NCI-H1092 treated with DMSO at 0.1 percent for 48 hours (cell line): ENCODE measurements at regions not wholly inside any gene's neighbourhood (a gene's known extent, or its start where the extent isn't known, plus 50 kb on each side); places are given as distances from the start of the nearest gene placed in this dataset.

ENCODE experiments used
- DNase-seq: peaks from one replicate; lab custom pipeline; 2025; lab: John Stamatoyannopoulos, UW

- no peak for DNase-seq
Observed at GRCh38 chr1:70891051-70891843, 156.4 kb downstream of the PTGER3 start.

GRCh38 chr1:70892140-70892539, 155.5 kb downstream of the PTGER3 start:
- DNase-seq: no peak

GRCh38 chr1:70892930-70893329, 154.7 kb downstream of the PTGER3 start:
- no peak for DNase-seq

GRCh38 chr1:70893381-70893780, 154.2 kb downstream of the PTGER3 start:
- DNase-seq: no peak

GRCh38 chr1:70895531-70895930, 152.1 kb downstream of the PTGER3 start:
- no peak for DNase-seq

GRCh38 chr1:70896224-70896623, 151.4 kb downstream of the PTGER3 start:
- no peak for DNase-seq

GRCh38 chr1:70897273-70897672, 150.3 kb downstream of the PTGER3 start:
- no peak for DNase-seq

- DNase-seq: no peak
Observed at GRCh38 chr1:70899735-70900134, 147.9 kb downstream of the PTGER3 start.

GRCh38 chr1:70902211-70902610, 145.4 kb downstream of the PTGER3 start:
- no peak for DNase-seq

- no peak for DNase-seq
Observed at GRCh38 chr1:70906800-70907199, 140.8 kb downstream of the PTGER3 start.

- no peak for DNase-seq
Observed at GRCh38 chr1:70907563-70908310, 139.9 kb downstream of the PTGER3 start.

- no peak for DNase-seq
Observed at GRCh38 chr1:70909262-70909822, 138.3 kb downstream of the PTGER3 start.

- DNase-seq: no peak
Observed at GRCh38 chr1:70910013-70910412, 137.6 kb downstream of the PTGER3 start.

GRCh38 chr1:70911861-70912260, 135.8 kb downstream of the PTGER3 start:
- no peak for DNase-seq

GRCh38 chr1:70914224-70914623, 133.4 kb downstream of the PTGER3 start:
- DNase-seq: no peak

- no peak for DNase-seq
Observed at GRCh38 chr1:70915258-70916033, 132.2 kb downstream of the PTGER3 start.

- no peak for DNase-seq
Observed at GRCh38 chr1:70916034-70916427, 131.6 kb downstream of the PTGER3 start.

GRCh38 chr1:70919706-70920323, 127.8 kb downstream of the PTGER3 start:
- DNase-seq: no peak
